ENCODE measurements at regions not wholly inside any gene's neighbourhood (a gene's known extent, or its start where the extent isn't known, plus 50 kb on each side); places are given as distances from the start of the nearest gene placed in this dataset.
"Not testable (repeated sequence)": the region's sequence is repeated elsewhere in the genome, so short reads cannot be mapped to it uniquely, and the experiment has no call there.

DNA sequence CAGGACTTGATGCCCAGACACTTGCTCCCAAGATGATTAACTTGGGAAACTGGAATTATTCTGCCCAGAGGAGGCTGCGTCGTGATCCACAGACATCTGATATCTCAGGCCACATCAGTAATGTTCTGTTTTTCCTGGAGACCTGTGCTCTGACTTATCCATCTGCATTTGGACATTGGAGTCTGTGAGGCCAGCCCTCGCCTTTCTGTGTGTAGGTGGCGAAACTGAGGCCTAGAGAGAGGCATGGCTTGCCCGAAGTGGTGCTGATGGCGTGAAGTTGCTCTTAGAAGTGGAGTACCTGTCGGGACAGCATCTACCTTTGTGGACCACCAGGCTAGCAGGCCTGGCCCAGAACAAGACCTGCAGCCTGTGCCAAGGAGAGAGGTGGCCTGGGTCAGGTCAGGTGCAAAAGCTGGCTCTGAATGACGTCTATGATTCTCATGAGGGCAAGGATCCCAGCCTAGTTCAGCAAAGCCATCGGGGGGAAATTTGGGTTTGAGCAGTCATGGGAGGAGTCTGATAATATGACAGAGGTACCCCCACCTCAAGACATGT is 186.8 kb upstream of the ZNF469 start:
- no peak overlapping the region for H3K4me3 ChIP-seq
- H3K9me3 ChIP-seq = no peaks in the 10 kb centered on the region
- no peaks in the 10 kb centered on the region for H3K36me3 ChIP-seq
- H3K4me1 ChIP-seq (replicated peaks) = no peaks in the 10 kb centered on the region
- no peak for TF ChIP-seq POLR2A (IDR thresholded peaks at IDR 0.05)
- TF ChIP-seq, protein P1, sequence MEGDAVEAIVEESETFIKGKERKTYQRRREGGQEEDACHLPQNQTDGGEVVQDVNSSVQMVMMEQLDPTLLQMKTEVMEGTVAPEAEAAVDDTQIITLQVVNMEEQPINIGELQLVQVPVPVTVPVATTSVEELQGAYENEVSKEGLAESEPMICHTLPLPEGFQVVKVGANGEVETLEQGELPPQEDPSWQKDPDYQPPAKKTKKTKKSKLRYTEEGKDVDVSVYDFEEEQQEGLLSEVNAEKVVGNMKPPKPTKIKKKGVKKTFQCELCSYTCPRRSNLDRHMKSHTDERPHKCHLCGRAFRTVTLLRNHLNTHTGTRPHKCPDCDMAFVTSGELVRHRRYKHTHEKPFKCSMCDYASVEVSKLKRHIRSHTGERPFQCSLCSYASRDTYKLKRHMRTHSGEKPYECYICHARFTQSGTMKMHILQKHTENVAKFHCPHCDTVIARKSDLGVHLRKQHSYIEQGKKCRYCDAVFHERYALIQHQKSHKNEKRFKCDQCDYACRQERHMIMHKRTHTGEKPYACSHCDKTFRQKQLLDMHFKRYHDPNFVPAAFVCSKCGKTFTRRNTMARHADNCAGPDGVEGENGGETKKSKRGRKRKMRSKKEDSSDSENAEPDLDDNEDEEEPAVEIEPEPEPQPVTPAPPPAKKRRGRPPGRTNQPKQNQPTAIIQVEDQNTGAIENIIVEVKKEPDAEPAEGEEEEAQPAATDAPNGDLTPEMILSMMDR (IDR thresholded peaks at IDR 0.05) = no peak
- no peak for TF ChIP-seq POLR2AphosphoS5 (IDR thresholded peaks at IDR 0.05)
- no peak for DNase-seq (ENCODE audit: low spot score)
- H3K27ac ChIP-seq = no peak overlapping the region
- H3K27me3 ChIP-seq (replicated peaks; ENCODE audit: insufficient read depth) = no peaks in the 10 kb centered on the region
- intact Hi-C loops (cut with DNase I) = loop anchor here (2.0 to 5.0 kb wide), 2 partner anchors 186 to 241 kb away; partner anchors contain the start of gene ZNF469
- WGBS = 94% methylated on average over 9 of the region's 9 CpGs

DNA sequence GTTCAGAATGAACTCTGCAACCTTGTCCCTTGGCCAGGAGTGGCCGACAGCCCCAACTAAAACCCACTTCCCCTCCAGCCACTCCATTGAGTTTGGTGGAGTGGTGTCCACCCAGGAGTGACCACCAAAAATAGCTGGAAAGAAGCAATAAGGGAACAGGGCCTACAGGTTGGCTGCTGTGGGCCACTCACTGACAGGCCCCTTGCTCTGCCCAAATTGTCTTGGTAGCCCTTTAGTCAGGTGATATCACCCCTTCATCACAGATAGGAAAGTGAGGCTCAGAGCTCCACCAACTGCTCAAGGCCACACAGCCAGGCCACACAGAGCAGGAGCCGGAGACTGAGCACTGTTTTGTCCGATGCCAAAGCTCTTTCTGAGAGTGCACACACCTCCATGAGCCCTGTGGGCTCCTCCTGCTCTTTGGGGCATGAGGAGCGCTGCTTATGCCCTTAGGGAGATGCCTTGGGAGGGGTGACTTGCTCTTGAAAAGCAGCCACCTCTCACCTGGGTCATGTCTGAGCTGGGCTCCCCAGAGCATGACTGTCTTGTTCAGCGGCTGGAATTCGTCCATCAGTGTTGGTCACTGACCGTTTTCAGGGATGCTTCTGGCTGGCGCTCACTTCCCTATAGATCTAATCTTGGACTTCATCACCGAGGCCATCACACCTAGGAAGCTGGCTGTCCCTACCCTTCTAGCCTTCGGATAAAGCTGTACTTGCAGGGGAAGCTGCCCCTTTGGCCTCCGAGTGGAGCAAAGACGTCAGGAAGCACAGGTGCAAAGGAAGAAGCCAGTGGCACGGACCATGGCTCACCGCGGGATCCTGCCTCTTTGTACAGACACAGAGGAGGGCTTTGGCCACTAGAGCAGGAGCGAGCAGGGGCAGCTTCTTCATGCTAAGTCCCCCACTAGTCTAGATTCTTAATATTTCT is 186.0 kb upstream of the ZNF469 start:
- no peaks in the 10 kb centered on the region for H3K4me1 ChIP-seq (replicated peaks)
- H3K36me3 ChIP-seq = no peaks in the 10 kb centered on the region
- intact Hi-C loops (cut with DNase I) = loop anchor here (5.0 kb wide), 1 partner anchor 186 kb away; the partner anchor contains the start of gene ZNF469
- WGBS = 88% methylated on average over 15 of the region's 16 CpGs
- no peak overlapping the region for H3K4me3 ChIP-seq
- no peak overlapping the region for H3K27ac ChIP-seq
- DNase-seq (ENCODE audit: low spot score) = no peak
- no peaks in the 10 kb centered on the region for H3K27me3 ChIP-seq (replicated peaks; ENCODE audit: insufficient read depth)
- TF ChIP-seq POLR2AphosphoS5 (IDR thresholded peaks at IDR 0.05) (no peak), POLR2A (IDR thresholded peaks at IDR 0.05) (no peak)
- TF ChIP-seq, protein P1 (IDR thresholded peaks at IDR 0.05) = no peak
- no peaks in the 10 kb centered on the region for H3K9me3 ChIP-seq

DNA sequence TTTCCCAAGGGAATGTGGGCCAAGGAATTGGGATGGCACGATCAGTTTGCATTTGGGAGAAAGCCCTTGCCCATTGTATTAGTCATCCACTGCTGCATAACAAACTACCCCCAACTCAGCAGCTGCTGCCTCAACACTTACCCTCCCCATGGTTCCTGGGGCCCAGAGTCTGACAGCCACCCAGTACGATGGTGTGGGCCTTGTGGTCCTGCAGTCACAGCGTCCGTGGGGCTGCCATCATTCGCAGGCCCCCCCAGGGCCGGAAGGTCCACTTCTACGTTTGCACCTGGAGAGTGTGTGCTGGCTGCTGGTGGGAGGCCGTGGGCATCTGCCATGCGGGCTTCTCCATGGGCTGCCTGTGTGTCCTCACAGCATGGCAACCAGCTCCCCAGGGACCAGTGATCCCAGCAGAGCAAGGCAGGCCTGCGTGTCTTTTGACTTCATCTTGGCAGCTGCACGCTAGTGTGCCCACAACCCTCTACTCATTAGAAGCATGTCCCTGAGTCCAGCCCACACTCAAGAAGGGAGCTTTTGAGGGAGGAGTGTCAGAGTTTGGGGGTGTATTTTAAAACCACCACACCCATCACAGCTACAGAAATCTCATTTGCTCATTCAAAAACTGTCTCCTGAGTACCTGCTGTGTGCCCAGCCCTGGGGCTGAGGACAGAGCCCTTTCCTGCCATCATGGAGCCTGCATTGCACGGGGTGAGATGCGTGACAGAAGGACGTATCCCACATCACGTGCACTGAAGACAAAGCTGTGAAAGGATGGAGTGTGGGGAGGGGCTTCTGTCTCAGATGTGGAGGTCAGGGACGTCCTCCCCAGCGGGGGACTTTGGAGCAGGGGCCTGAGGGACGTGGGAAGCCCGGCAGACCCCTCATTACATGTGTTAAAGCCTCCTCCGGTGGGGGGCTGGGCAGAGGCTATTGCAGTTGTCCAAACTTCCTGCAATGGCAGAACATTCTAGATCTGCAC is 185.0 kb upstream of the ZNF469 start:
- Histone ChIP-seq H3K4me3 (no peak overlapping the region), H3K9me3 (no peaks in the 10 kb centered on the region), H3K36me3 (no peaks in the 10 kb centered on the region), H3K27ac (no peak overlapping the region), H3K4me1 (replicated peaks) (no peaks in the 10 kb centered on the region), H3K27me3 (replicated peaks; ENCODE audit: insufficient read depth) (no peaks in the 10 kb centered on the region)
- WGBS = 96% methylated on average over 20 of the region's 20 CpGs
- TF ChIP-seq POLR2A (IDR thresholded peaks at IDR 0.05) (no peak), POLR2AphosphoS5 (IDR thresholded peaks at IDR 0.05) (no peak)
- TF ChIP-seq, protein P1 (IDR thresholded peaks at IDR 0.05) = no peak
- no peak for DNase-seq (ENCODE audit: low spot score)
- intact Hi-C loops (cut with DNase I) = loop anchor here (5.0 kb wide), 1 partner anchor 185 kb away; the partner anchor contains the start of gene ZNF469

DNA sequence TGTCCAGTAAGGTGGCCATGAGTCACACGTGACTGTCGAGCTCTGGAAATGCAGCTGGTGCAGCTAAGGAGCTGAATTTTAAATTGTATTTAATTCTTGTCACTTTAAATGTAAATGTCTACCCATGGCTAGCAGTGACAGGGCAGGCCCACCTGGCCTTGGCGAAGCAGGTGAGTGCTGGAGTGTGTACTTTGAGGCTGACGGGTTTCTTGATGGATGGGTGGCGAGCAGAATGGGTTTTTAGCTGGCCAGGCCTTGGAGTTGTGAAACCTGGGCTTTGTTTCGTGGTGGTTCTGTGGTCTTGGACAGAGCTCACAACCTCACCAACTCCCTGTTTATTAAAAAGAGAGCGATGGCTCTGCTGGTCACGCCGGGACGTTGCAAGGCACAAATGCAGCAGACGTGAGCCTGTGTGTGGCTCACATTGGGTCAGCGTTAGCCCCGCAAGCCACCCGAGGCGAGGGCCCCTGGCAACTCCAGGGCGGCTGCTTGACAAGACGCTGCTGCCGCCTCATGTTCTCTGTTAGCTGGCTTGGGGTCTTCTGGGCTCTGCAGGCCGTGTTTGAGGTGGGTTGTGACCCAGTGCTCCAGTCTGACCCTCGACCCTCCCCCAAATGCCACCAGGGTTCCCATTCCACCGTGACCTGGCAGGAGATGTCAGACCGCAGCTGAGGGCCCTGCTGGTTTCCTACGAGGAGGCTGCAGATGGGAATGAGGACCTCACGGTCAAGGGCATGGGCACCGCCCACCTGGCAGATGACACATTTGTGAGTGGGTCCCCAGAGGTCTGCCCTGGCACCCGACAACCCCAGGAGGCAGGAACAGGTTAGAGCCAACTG is 184.1 kb upstream of the ZNF469 start:
- not testable (repeated sequence) for DNase-seq (ENCODE audit: low spot score); H3K9me3 ChIP-seq; H3K27ac ChIP-seq; H3K27me3 ChIP-seq (replicated peaks; ENCODE audit: insufficient read depth); H3K36me3 ChIP-seq; H3K4me1 ChIP-seq (replicated peaks); H3K4me3 ChIP-seq
- 94% methylated on average over 21 of the region's 26 CpGs for WGBS
- intact Hi-C loops (cut with DNase I) = loop anchor here (5.0 kb wide), 1 partner anchor 184 kb away; the partner anchor contains the start of gene ZNF469

DNA sequence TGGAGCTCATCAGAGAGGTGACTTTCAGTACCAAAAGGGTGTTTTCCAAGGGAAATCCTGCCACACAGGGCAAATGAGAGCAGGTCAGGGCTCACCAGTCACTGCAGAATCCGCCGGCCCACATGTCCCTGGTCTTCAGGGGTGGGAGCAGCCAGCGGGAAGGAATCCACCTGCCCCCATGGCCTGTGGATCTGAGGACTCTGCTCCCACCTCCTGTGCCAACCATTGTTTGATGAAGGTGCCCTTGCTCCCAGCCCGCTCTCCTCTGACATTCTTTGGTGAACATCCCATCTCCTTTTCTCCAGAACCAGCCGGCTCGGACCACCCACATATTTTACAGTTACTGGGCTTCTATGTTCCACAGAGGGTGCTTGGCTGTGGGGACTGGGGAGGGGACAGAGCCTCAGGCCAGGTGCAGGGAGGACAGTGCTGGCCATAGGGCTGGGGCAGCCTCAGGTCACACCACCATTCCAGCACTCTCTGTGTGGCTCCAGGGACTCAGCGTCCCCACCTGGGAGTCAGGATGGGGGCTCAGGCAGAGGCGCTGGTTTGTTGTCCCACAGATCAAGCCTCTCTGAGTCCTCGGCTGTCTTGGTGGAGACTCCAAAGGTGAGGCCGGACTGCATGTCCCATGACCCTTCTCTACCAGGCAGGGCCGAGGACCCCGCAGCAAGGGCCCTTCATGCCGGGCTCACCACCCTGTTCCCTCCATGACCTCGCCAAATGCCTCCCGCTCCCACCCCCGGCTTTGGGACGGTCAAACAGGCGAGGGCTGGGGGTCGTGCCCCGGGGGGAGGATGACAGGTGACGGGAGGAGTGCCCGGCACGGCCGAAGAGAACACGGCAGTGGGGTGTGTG is 183.2 kb upstream of the ZNF469 start:
- not testable (repeated sequence) for H3K27ac ChIP-seq; DNase-seq (ENCODE audit: low spot score); H3K4me1 ChIP-seq (replicated peaks); H3K4me3 ChIP-seq; H3K36me3 ChIP-seq; H3K9me3 ChIP-seq; H3K27me3 ChIP-seq (replicated peaks; ENCODE audit: insufficient read depth)
- intact Hi-C loops (cut with DNase I) = loop anchor here (5.0 kb wide), 1 partner anchor 183 kb away; the partner anchor contains the start of gene ZNF469
- WGBS = 96% methylated on average over 20 of the region's 25 CpGs

DNA sequence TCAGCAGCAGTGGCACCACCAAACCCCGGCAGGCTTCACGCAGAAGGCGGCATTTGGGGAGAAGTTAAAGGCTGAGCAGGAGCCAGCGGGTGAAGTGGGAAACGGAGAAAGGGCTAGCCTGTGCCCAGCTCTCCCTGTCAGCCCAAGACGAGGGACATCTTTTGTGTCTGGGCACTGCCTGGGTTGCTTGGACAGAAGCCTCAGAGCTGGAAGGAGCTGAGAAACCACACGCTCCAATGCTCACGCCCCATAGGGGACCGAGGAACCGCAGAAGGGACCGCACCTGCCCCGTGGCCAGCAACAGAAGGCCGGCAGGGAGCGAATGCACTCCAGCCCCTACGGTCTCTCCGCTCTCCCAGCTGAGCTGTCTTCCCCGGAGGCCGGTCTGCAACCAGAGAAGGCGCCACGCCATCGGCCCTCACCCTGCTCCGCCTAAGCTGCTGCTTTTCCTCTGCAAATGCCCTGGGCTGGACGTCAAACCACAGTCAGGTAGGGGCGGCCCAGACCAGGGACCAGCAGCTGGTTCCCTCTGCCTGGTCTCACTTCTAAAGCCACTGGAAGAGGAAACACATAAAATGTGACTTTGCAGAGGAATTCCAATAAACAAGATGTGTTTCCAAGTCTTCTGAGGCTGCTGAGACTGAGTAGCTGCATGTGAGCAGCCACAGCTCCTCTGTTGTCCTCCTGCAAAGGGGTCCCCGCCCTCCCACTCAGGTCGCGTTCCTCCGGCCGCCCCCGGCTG is 182.4 kb upstream of the ZNF469 start:
- DNase-seq (ENCODE audit: low spot score); intact Hi-C loops (cut with DNase I); H3K9me3 ChIP-seq; H3K4me1 ChIP-seq (replicated peaks); H3K4me3 ChIP-seq; H3K27me3 ChIP-seq (replicated peaks; ENCODE audit: insufficient read depth); H3K36me3 ChIP-seq; H3K27ac ChIP-seq: not testable (repeated sequence)
- 54% methylated on average over 26 of the region's 30 CpGs for WGBS

All from prostate gland (tissue), 2 donors.